Pancreas (tissue), 10 donors: ENCODE measurements at regions not wholly inside any gene's neighbourhood (a gene's known extent, or its start where the extent isn't known, plus 50 kb on each side); places are given as distances from the start of the nearest gene placed in this dataset.
A peak's percentile ranks its signal among the peaks of the same experiment; 100 is the strongest.

ENCODE experiments used
- ATAC-seq, 4 donors: fragments of 200-7000 bp; cut with Tn5 transposase; one replicate each; pipeline versions ENCODE4 v1.8.0 to v1.9.1; 2020; ENCODE audit warnings: mild to moderate bottlenecking in 4 of 4, moderate library complexity in 4 of 4
- DNase-seq, 6 donors: peaks; one replicate each; pipeline ENCODE4 v3.0.0-alpha.2; 2020
- FAIRE-seq: peaks from 2 replicates; lab custom pipeline; 2012; peaks lifted over from hg19 to GRCh38; lab: Jason Lieb, UNC
- H3K27ac ChIP-seq, 4 donors: fragments of 200-600 bp; sonication (generic); 1 replicate in 3 of 4; 2 replicates in 1 of 4; pipeline versions ENCODE4 v1.5.0 to v1.8.0; 2020
- H3K27me3 ChIP-seq, 4 donors: fragments of 200-600 bp; one replicate each; pipeline ENCODE4 v1.8.0; 2021
- H3K36me3 ChIP-seq, 3 donors: fragments of 200-600 bp; sonication (generic) in 1 of 3; one replicate each; pipeline versions ENCODE4 v1.5.0 to v1.8.0; 2020 to 2021
- H3K4me1 ChIP-seq, 3 donors: fragments of 200-600 bp; one replicate each; pipeline ENCODE4 v1.8.0; 2021
- H3K4me3 ChIP-seq, 4 donors: fragments of 200-600 bp; sonication (generic) in 2 of 4; one replicate each; pipeline versions ENCODE4 v1.5.0 to v1.8.0; 2020 to 2021
- H3K9me3 ChIP-seq, 4 donors: fragments of 200-600 bp; one replicate each; pipeline ENCODE4 v1.8.0; 2021
- WGBS, 2 donors: extraction: QIAGEN DNeasy Blood & Tissue Kit; methylation state at CpG; one replicate each; pipeline ENCODE4 v1.1.7; 2013; 5-methylcytosine and 5-hydroxymethylcytosine counted together
- intact Hi-C, 3 donors: fragments of 100-400 bp; cut with DNase I; formaldehyde crosslinking; loops; one replicate each; pipeline versions ENCODE4 v1.11.1 to v1.14.2; 2022
- TF ChIP-seq, protein P1 (sequence below), 4 donors: fragments of 200-600 bp; sonication (generic) in 3 of 4; IDR thresholded peaks; one replicate each; pipeline versions ENCODE4 v1.5.0 to v1.8.0; 2021; ENCODE audit warnings: antibody characterized with exemption in 4 of 4
- donor health status: healthy with polysubstance abuse.
- donor health status: DM: no; HTN: no; CAD: no; lungs with moderate emphysema.
- donor health status: DM: no; HTN: no; CAD: no.
- donor health status: control.
- donor health status: control.
- donor health status: Bipolar disorder and iron deficiency.
- donor health status: DM: yes; HTN: yes; CAD: no.
- donor health status: DM: no; HTN: no; CAD: no.
- donor health status: DM: no; HTN: no; CAD: no.
- donor health status: DM: yes; HTN: yes; CAD: no.

GRCh38 chr14:55749946-55750345, 169.9 kb downstream of the KTN1 start:
- Histone ChIP-seq H3K9me3 (no peaks in the 10 kb centered on the region), H3K4me1 (peaks cover 0 to 4% (median 0%) of the 10 kb centered on the region in 3 donors), H3K27me3 (no peaks in the 10 kb centered on the region), H3K27ac (peak overlapping the region in 2 of 4 donors; percentile 52 to 67), H3K4me3 (no peak overlapping the region), H3K36me3 (no peaks in the 10 kb centered on the region)
- FAIRE-seq (no peak), ATAC-seq (no peak), DNase-seq (no peak)
- intact Hi-C loops: no loop called here
- 89 to 92% methylated on average over 8 of the region's 8 CpGs for WGBS, 2 donors
- TF ChIP-seq, protein P1, sequence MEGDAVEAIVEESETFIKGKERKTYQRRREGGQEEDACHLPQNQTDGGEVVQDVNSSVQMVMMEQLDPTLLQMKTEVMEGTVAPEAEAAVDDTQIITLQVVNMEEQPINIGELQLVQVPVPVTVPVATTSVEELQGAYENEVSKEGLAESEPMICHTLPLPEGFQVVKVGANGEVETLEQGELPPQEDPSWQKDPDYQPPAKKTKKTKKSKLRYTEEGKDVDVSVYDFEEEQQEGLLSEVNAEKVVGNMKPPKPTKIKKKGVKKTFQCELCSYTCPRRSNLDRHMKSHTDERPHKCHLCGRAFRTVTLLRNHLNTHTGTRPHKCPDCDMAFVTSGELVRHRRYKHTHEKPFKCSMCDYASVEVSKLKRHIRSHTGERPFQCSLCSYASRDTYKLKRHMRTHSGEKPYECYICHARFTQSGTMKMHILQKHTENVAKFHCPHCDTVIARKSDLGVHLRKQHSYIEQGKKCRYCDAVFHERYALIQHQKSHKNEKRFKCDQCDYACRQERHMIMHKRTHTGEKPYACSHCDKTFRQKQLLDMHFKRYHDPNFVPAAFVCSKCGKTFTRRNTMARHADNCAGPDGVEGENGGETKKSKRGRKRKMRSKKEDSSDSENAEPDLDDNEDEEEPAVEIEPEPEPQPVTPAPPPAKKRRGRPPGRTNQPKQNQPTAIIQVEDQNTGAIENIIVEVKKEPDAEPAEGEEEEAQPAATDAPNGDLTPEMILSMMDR (IDR thresholded peaks at IDR 0.05): no peak

GRCh38 chr14:55752580-55753390, 172.8 kb downstream of the KTN1 start:
- ATAC-seq: peak; percentile 53 to 79 (median 68)
- Histone ChIP-seq H3K27me3 (no peaks in the 10 kb centered on the region), H3K4me3 (no peak overlapping the region), H3K9me3 (no peaks in the 10 kb centered on the region), H3K27ac (peak overlapping the region; percentile 20 to 56 (median 46)), H3K4me1 (peaks cover 0 to 4% (median 0%) of the 10 kb centered on the region in 3 donors), H3K36me3 (no peaks in the 10 kb centered on the region)
- peak in 4 of 6 donors; percentile 35 to 60 (median 44) for DNase-seq
- TF ChIP-seq, protein P1 (IDR thresholded peaks at IDR 0.05): no peak
- intact Hi-C loops: no loop called here
- WGBS, 2 donors: 53 to 59% methylated on average over 7 of the region's 7 CpGs
- FAIRE-seq: no peak

DNA sequence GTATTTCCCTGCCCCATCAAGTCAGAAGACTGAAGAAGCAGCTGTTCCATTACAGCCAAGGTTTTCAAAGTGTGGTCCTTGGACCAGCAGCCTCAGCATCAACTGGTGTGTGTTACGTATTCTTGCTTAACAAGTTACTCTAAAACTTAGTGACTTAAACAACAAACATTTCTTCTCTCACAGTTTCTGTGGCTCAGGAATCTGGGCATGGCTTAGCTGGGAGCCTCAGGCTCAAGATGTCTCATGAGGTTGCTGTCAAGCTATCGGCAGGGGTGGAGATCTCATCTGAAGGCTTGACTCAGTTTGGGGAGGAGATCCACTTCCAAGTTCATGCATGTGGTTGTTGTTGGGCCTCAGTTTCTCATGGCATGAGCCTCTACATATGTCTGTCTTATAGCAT, 174.5 kb downstream of the KTN1 start:
- DNase-seq: no peak
- ATAC-seq: no peak
- no peaks in the 10 kb centered on the region for H3K36me3 ChIP-seq
- H3K27me3 ChIP-seq: no peaks in the 10 kb centered on the region
- H3K9me3 ChIP-seq: no peaks in the 10 kb centered on the region
- intact Hi-C loops: no loop called here
- WGBS, 2 donors: 96% methylated on average over 2 of the region's 2 CpGs
- H3K4me1 ChIP-seq: peaks cover 0 to 4% (median 0%) of the 10 kb centered on the region in 3 donors
- TF ChIP-seq, protein P1 (IDR thresholded peaks at IDR 0.05): no peak
- no peak for FAIRE-seq
- H3K27ac ChIP-seq: peak overlapping the region in 1 of 4 donors; percentile 8
- H3K4me3 ChIP-seq: no peak overlapping the region

- H3K9me3 ChIP-seq: no peaks in the 10 kb centered on the region
- WGBS, 2 donors: 92 to 95% methylated on average over 5 of the region's 5 CpGs
- DNase-seq: no peak
- H3K27me3 ChIP-seq: no peaks in the 10 kb centered on the region
- ATAC-seq: no peak
- intact Hi-C loops: no loop called here
- no peak for FAIRE-seq
- no peak overlapping the region for H3K27ac ChIP-seq
- no peaks in the 10 kb centered on the region for H3K36me3 ChIP-seq
- H3K4me1 ChIP-seq: peaks cover 0 to 1% (median 0%) of the 10 kb centered on the region in 3 donors
- TF ChIP-seq, protein P1 (IDR thresholded peaks at IDR 0.05): no peak
- H3K4me3 ChIP-seq: no peak overlapping the region
Measured at GRCh38 chr14:55754871-55755270, 174.9 kb downstream of the KTN1 start.

- Histone ChIP-seq H3K27me3 (no peaks in the 10 kb centered on the region), H3K4me1 (no peaks in the 10 kb centered on the region), H3K27ac (no peak overlapping the region), H3K4me3 (no peak overlapping the region), H3K9me3 (no peaks in the 10 kb centered on the region), H3K36me3 (no peaks in the 10 kb centered on the region)
- intact Hi-C loops: no loop called here
- TF ChIP-seq, protein P1 (IDR thresholded peaks at IDR 0.05): no peak
- no peak for FAIRE-seq
- DNase-seq: no peak
- ATAC-seq: no peak
Measured at GRCh38 chr14:55756078-55756477, 176.1 kb downstream of the KTN1 start.
